HG03354 (cell line): ENCODE measurements at regions not wholly inside any gene's neighbourhood (a gene's known extent, or its start where the extent isn't known, plus 50 kb on each side); places are given as distances from the start of the nearest gene placed in this dataset.

Experiments used
- ATAC-seq: cut with Tn5 transposase; IDR thresholded peaks from one replicate; pipeline ENCODE4 v1.9.1; 2021; ENCODE audit warnings: mild to moderate bottlenecking; ENCODE audit not compliant: unreplicated experiment, poor library complexity, severe bottlenecking

DNA sequence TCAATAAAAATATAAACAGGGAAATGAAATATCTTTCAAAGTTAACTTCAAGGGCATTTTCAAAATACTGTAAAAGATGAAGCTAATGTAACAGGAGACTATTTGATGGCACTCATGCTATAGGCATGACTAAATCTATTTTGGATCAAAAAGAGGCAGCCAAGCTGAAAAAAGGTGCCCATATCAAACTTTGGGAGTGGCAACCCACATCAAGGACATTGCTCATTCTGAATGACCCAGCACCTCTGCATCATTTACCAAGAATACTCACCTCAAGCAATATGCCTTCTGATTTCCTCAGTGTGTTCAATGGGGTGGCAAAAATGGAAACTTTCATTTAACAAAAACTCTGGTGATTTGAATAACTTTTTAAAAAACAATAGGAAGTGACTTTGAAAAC lies 853.3 kb downstream of the TLE1 start:
- no peak for ATAC-seq

DNA sequence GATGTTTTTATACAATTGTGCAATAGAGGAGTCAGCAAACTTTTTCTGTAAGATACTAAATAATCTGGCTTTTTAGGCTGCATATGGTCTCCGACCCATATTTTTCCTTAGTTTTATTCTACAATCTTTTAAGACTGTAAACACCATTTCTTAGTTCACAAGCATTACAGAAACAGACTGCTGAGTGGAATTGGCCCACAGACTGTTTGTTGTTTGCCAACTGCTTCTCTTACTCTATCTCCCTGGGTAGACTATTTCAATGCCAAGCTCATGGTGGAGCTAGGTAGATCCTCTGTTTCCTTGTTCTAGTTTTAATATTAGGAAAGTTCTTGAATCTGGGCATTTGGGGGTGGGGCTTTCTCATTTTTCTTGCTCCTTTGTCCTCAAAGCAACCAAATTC lies 857.6 kb downstream of the TLE1 start:
- ATAC-seq: no peak

DNA sequence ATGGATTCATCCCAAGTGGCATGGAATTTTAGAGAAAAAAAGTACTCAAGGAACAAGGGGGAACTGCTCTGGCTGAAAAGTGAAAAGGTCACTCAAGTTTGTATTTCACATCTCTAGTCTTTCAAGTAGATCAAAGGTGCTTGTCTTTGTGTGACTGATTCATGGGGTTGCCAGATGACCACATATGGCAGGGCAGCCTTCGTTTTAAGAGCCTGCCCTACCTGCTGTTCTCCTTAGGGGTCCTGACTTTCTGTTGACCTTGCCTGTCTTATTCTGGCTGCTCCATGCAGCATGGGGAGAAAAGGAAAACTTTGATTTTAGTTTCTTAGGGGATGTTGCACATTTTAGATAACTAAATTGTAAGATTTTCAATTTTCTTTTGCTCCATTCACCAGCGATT lies 877.7 kb downstream of the TLE1 start:
- no peak for ATAC-seq

DNA sequence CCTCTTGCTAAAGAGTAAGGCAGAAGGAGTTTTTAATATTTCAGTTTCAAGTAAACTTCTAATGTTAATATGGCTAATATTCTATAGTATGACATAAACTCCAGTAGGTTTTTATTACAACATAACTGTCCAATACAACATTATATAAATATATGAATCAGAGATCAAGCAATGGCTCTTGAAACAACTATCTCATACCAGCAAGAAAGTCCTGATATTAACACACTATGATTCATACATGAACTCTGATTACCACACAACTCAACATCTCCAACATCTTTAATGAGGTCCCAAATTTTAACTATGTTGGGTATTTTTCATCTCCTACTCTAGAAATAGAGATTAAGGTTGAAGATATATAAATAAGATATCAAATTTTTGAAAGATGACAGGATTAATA lies 878.3 kb downstream of the TLE1 start:
- no peak for ATAC-seq

DNA sequence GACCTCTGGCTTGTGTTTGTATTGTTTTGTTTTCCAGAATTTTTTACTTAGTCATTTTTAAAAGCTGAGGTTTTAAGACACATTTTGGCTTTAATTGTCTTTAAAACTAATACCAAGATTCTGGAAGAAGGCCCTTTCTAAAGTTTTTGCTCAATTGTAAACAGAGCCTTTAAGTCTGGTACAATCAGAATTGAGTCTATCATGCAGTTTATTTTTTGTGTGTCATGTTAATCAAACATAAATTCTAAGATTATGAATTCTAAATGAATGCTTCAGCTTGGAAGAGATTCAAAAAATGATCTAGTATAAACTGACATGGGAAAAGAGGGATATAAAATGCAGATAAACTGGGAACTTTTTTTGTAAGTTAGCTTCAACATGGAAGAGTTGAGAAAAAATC lies 882.7 kb downstream of the TLE1 start:
- no peak for ATAC-seq

DNA sequence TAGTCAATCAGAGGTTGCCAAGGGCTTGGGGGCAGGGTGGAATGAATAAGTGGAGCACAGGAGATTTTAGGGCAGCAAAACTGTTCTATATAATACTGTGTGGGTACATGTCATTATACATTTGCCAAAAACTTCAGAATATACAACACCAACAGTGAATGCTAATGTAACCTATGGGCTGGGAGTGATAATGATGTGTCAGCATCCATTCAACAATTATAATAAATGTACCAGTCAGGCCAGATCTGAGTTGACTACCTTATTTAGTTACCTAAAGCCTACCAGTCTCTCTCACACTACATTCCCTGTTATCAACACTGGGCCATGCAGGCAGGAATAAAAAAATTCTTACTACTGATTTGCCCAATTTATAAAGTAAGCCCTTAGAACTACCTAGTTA lies 884.5 kb downstream of the TLE1 start:
- no peak for ATAC-seq

DNA sequence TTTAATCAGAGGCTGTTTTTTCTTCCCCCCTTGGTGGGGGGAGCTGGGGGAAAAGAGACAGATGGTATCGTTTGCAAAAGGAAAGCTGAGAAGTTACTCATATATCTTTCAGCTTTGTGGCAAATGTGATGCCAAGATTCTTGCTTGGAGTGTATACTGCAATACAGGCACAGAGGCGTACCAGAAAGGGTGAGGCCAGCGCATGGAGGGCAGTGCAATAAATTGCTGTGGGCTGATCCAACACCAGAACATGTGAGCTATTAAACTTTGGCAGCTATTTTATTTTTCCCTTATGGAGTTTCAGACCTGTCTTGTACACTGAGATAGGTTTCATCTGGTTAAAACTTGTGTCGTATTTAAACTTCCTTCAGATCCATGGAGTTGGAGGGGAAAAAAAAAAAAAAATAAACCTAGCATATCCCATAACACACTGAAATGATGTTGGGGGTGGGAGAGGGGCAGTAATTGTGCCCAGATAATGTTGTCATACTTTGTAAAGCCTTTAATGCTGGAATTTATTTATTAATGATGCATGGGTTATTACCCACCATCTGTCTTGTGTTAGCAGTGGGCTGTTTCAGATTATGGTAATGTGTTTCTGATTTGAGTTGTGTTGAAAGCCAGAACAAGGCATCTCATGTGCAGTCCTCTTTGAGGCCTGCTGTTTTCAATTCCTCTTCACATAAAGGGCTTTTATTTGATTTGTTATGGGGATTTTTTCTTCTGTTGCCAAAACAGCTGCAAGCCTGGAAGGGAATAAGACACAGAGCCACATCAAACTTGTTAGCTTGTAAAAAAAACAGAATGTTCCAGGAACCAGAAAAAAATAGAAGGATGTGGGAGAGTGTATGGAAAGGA lies 891.3 kb downstream of the TLE1 start:
- no peak for ATAC-seq

DNA sequence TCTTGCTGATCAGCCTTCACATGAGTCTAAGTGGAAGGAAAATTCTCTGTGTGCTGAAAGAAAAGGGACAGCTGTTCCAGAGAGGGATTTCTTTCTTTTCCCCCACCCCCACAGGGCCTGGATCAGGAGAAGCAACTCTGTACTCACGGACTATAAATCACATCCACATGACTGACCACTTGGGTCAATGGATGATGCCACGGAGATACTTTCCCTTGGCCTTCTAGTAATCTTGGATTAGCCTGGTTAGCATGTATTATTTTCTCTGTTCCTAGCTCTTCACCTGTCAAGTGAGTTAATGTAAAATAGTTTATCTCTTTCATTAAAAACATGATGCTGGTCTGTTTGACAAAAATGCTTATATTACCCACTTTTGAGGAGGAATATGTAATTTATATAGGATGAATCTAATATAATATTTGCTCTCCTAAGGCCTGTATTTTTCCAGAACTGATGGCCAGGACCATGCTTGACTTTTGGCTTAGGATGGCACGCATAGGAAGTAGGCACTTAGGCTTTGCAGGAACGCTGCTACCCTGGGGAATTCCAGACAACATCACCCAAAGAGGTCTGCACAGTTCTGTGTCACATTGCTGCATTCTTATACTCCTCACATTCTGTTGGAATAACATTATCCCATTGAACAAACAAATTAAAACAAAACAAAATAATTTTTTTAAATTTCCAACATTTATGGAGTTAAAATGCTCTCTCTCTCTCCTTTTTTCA lies 892.1 kb downstream of the TLE1 start:
- ATAC-seq: no peak

DNA sequence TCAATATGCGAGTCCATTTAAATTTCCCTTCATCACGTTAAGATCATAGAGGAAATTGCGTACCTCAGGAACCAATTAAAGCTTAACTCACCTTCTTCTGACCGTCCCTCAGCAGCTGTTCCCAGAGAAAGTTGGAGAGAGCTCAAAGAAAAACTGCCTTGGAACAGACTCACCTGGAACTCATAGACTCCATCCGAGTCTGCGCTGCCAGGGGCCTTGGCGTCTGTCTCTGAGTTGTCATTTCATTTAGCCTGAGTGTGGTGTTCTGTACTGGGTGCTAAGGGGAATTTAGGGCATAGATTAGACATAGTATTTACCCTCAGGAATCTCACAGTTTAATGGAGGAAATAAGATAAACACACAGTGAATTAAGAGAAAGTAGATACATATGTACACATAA lies 892.7 kb downstream of the TLE1 start:
- ATAC-seq: no peak

DNA sequence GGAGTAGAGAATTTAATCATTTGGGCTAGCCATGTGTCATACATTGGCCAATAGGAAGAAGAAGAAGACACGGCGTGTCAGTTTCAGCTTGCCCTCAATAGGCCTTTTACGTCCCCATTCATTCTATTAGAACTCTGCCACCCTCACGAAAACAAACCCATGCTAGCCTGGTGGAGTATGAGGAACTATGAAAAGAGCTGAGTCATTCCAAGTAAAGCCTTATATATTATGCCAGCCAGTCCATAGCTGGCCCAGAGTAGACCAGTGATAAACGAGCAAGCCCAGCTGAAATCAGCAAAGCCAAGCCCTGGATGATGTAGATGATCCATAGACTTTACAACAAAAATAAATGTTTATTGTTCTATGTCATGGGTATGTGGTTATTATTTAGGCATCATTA lies 895.1 kb downstream of the TLE1 start:
- ATAC-seq: no peak

DNA sequence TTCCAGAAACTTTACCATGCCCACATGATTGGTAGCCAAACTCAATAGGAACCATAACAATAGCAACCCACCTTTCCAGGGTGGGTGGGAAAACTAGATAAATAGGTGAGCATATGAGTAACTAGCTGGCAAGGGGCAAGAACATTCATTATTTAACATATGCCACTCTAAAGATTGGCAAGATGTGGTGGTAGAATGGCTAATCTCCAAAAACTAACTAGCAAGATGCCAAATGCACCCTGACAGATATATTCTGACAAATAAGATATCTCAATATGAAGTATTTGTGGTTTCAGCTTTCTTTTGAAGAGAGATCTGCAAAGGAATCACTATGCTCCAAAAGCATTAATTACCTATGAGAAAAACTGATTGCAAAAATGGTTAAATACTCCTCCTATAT lies 895.6 kb downstream of the TLE1 start:
- no peak for ATAC-seq

DNA sequence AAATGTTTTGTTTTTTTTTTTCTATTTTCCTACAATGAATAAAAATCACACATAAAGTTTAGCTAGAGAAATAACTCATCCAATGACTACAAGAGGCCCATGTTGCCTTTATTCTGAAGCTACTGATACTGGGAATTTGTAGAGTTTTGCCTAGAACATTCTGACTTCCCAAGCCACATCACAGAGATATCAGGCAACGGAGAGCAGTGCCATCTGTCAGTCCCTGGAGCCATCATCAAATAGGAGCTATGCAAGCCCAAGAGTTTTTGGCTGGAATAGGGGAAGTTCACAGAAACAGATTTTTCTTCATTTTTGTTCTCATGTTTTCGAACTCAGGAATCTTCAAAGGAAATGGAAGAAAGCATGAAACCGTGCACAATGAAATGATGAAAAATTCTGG lies 896.6 kb downstream of the TLE1 start:
- no peak for ATAC-seq

DNA sequence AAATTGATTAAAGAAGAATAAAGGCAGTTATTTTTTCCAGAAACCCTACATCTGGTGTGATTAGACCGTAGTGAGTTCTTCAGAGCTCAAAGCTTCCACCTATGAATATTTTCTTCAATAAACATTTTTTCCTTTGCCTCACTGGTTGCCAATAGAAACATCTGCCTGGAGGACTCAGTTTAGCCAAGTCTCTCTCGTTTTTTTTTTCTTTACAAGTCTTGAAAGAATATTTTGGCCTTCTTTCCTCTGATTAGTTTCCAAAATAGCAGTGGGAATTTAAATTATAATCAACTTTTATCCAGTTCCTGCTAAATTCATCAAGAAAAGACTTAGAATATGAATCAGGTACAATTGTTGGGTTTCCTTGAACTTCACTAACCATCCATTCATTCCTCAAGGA lies 897.5 kb downstream of the TLE1 start:
- no peak for ATAC-seq

DNA sequence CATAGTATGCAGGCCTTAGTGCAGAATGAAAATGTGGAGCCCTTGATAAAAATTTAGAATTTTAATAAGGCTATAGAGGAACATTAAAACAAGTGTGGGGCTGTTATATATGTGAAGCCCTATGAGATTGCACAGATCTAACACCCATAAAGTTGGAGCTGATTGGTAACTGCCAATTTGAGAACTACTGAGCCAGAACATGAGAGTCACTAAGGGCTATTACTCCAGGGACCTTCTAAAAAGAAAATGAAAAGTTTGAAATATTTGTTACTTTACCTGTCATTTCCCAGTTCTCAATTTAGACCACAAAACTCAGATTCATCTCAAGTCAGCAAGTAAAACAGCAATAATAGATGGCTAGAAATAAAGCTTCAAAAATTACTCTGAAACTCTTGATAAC lies 898.6 kb downstream of the TLE1 start:
- no peak for ATAC-seq

DNA sequence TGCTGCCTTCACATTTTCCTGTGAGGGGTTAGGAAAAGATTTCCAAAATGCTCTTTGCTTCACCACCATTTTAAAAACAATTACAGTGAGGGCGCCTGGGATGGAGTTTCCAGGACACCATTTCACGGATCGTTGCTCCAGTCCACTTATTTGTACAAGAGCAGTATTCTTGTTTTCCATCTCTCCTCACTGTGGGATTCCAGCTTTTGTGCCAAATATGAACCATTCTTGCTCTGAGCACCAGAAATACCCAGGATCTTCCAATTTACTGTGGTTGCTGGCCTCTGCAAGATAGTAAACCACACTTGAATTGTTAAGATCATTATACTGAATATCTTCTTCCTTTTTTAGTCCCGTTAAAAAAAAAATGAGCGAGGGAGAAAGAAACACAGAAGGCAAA lies 899.5 kb downstream of the TLE1 start:
- no peak for ATAC-seq

DNA sequence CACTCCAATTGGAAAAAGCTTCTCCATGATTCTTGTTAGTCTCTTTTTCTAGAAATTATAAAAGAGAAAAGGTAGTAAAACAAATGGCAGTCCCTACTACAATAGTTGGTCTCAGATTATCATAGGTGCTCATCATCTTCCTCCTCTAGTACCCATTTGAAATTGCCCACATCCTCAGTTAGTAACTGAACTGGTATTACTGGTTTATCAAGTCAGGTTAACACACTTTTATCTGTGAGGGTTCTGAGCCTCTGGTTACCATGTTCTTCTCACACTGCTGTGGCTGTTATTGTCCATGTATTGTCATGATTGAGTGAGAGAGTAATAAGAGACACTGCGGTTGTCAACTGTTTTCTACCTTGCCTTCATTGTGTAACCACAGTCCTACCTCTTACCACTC lies 901.7 kb downstream of the TLE1 start:
- no peak for ATAC-seq

DNA sequence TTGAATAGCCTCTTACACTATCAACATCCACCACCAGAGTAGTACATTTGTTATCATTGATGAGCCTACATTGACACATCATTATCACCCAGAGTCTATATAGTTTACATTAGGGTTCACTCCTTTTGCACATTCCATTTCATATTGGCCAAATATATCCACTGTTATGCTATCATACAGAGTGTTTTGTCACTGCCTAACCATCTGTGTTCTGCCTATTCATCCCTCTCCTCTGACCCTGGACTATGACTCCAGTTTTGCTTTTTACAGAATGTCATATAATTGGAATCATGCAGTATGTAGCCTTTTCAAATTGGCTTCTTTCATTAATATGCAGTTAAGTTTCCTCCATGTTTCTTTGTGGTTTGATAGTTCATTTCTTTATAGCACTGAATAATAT lies 904.7 kb downstream of the TLE1 start:
- ATAC-seq: no peak

DNA sequence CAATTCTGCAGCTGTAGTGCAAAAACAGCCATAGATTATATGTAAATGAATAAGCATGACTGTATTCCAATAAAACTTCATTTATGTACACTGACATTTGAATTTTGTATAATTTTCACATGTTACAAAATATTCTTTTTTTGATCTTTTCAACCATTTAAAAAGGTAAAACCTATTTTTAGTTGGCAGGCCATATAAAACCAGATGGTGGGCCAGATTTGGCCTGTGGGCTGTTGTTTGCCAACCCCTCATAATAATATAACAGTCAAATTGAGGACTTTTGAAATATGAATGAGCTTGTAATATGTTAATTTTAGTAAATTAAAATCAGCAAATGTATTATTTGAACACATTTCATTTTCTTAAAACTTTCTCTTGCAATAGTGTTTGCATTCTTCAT lies 913.4 kb downstream of the TLE1 start:
- no peak for ATAC-seq

DNA sequence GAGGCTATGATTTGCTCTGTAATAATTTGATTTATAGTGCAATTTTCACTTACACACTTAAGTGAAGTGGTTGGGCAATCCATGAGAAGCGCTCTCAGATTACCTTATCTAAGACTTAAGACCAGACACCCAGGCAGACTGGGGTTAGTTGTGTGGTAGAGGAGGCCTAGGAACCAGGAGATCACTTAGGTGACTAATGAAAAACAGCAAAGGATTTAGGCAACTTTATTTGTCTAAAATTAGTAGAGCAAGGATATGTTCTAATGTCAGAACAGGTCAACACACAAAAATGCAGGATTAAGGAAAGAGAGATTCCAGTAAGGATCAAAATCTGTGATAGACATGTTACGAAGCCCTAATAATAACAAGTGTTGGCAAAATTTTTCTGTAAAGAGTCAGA lies 913.8 kb downstream of the TLE1 start:
- no peak for ATAC-seq

DNA sequence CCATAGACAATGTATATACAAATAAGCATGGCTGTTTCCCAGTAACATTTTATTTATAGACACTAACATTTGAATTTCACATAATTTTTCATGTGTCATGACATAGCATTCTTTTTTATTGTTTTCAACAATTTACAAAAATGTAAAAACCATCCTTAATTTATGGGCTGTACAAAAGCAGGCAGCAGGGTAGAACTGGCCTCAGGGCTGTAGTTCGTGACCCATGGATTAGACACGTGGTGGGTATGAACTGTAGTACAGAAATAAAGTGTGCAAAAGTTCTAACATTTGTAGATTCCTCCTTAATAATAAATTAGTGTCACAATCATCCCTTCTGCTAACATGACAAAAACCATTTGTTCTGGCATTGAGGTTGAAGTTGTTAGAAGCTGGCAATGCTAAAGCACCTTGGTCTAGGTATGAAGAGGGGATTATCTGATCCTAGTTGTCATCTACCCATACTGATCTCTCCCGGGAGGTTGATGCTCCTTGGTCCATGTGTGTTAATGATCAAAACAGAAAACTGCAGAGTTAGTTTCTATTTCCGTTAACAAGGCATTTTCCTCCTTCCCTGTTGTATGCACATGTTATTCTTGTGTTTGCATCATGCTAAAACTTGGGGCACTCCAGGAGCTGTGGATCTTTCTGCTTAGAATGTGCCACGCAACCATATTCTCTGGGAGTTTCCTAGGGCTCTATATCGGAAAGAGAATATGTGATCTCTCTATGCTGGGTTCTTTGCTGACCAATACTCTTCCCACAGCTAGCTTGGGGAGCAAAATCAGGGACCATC lies 917.6 kb downstream of the TLE1 start:
- ATAC-seq: no peak

DNA sequence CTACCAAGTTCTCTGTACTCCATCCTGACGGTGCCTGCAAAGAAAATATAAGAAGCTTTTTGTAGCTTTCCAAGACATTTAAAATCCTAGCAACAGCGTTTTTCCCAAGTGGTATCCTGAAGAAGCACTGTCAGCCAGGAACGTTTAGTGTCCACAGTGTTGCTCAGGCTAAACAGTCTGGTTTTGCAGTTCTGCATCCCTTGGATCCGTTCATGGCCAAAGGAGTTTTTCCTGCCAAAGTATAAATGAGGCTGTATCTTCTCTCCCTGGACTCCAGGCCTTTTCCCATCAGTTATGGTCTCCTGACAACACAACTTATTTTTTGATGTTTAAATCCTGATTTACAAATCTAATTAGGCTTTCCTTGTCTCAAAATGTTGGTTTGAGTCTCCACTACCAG lies 925.8 kb downstream of the TLE1 start:
- no peak for ATAC-seq
